ENCODE measurements at regions not wholly inside any gene's neighbourhood (a gene's known extent, or its start where the extent isn't known, plus 50 kb on each side); places are given as distances from the start of the nearest gene placed in this dataset.

- H3K36me3 ChIP-seq (ENCODE audit: control insufficient read depth, insufficient read depth, low read length): no peaks in the 10 kb centered on the region
- Mint-ChIP-seq H3K27me3 (ENCODE audit: insufficient read depth) (no peaks in the 10 kb centered on the region), H3K36me3 (ENCODE audit: low read depth) (no peaks in the 10 kb centered on the region), H3K4me3 (no peak overlapping the region), H3K27ac (no peak overlapping the region), H3K4me1 (no peaks in the 10 kb centered on the region), H3K9me3 (peaks cover 14% of the 10 kb centered on the region)
- no peak overlapping the region for H3K9ac ChIP-seq (ENCODE audit: extremely low read depth, low read length, poor library complexity, severe bottlenecking)
- no peak overlapping the region for H3K4me3 ChIP-seq (ENCODE audit: low read length)
- H3K4me1 ChIP-seq (ENCODE audit: control insufficient read depth, insufficient read depth, low read length): no peaks in the 10 kb centered on the region
- no peak overlapping the region for H3K27ac ChIP-seq (ENCODE audit: low read depth, low read length)
- DNase-seq: no peak
- WGBS, 2 experiments (ENCODE audit: insufficient coverage in 1 of 2, insufficient read length in 1 of 2): 79 to 85% methylated on average over 5 of the region's 5 CpGs
- H3K27me3 ChIP-seq (ENCODE audit: control insufficient read depth, insufficient read depth, low read length, poor library complexity, severe bottlenecking): no peaks in the 10 kb centered on the region
- no peak for TF ChIP-seq CTCF (conservative IDR thresholded peaks at IDR 0.05)
- peaks cover 11% of the 10 kb centered on the region for H3K9me3 ChIP-seq (ENCODE audit: control insufficient read depth, low read length)
Observed at GRCh38 chr5:130549884-130550561, 615.0 kb downstream of the HINT1 start.

GRCh38 chr5:130546211-130546610 is 618.8 kb downstream of the HINT1 start:
- H3K4me3 ChIP-seq (ENCODE audit: low read length): no peak overlapping the region
- H3K9me3 Mint-ChIP-seq: peaks cover 40% of the 10 kb centered on the region
- 93% methylated on average over 1 of the region's 1 CpG; no CpG with 5 or more reads in 1 of the 2 experiments for WGBS, 2 experiments (ENCODE audit: insufficient coverage in 1 of 2, insufficient read length in 1 of 2)
- H3K4me1 ChIP-seq (ENCODE audit: control insufficient read depth, insufficient read depth, low read length): no peaks in the 10 kb centered on the region
- DNase-seq: no peak
- no peak overlapping the region for H3K27ac Mint-ChIP-seq
- no peak overlapping the region for H3K9ac ChIP-seq (ENCODE audit: extremely low read depth, low read length, poor library complexity, severe bottlenecking)
- no peak overlapping the region for H3K4me3 Mint-ChIP-seq
- no peak for TF ChIP-seq CTCF (conservative IDR thresholded peaks at IDR 0.05)
- peaks cover 27% of the 10 kb centered on the region for H3K9me3 ChIP-seq (ENCODE audit: control insufficient read depth, low read length)
- H3K27ac ChIP-seq (ENCODE audit: low read depth, low read length): no peak overlapping the region
- H3K27me3 Mint-ChIP-seq (ENCODE audit: insufficient read depth): no peaks in the 10 kb centered on the region
- H3K36me3 ChIP-seq (ENCODE audit: control insufficient read depth, insufficient read depth, low read length): no peaks in the 10 kb centered on the region
- H3K4me1 Mint-ChIP-seq: no peaks in the 10 kb centered on the region
- H3K36me3 Mint-ChIP-seq (ENCODE audit: low read depth): no peaks in the 10 kb centered on the region
- H3K27me3 ChIP-seq (ENCODE audit: control insufficient read depth, insufficient read depth, low read length, poor library complexity, severe bottlenecking): no peaks in the 10 kb centered on the region

GRCh38 chr5:130545291-130545690 is 619.8 kb downstream of the HINT1 start:
- TF ChIP-seq CTCF (conservative IDR thresholded peaks at IDR 0.05): no peak
- Mint-ChIP-seq H3K36me3 (ENCODE audit: low read depth) (no peaks in the 10 kb centered on the region), H3K4me1 (no peaks in the 10 kb centered on the region), H3K4me3 (no peak overlapping the region), H3K27me3 (ENCODE audit: insufficient read depth) (no peaks in the 10 kb centered on the region), H3K9me3 (peaks cover 40% of the 10 kb centered on the region), H3K27ac (no peak overlapping the region)
- H3K27ac ChIP-seq (ENCODE audit: low read depth, low read length): no peak overlapping the region
- no peaks in the 10 kb centered on the region for H3K27me3 ChIP-seq (ENCODE audit: control insufficient read depth, insufficient read depth, low read length, poor library complexity, severe bottlenecking)
- H3K9ac ChIP-seq (ENCODE audit: extremely low read depth, low read length, poor library complexity, severe bottlenecking): no peak overlapping the region
- 65 to 86% methylated on average over 1 of the region's 1 CpG for WGBS, 2 experiments (ENCODE audit: insufficient coverage in 1 of 2, insufficient read length in 1 of 2)
- no peak overlapping the region for H3K4me3 ChIP-seq (ENCODE audit: low read length)
- DNase-seq: no peak
- H3K4me1 ChIP-seq (ENCODE audit: control insufficient read depth, insufficient read depth, low read length): no peaks in the 10 kb centered on the region
- peaks cover 27% of the 10 kb centered on the region for H3K9me3 ChIP-seq (ENCODE audit: control insufficient read depth, low read length)
- no peaks in the 10 kb centered on the region for H3K36me3 ChIP-seq (ENCODE audit: control insufficient read depth, insufficient read depth, low read length)

Measured in endodermal cell (in vitro differentiated cells).